ENCODE measurements at regions not wholly inside any gene's neighbourhood (a gene's known extent, or its start where the extent isn't known, plus 50 kb on each side); places are given as distances from the start of the nearest gene placed in this dataset.

GRCh38 chr6:106772270-106773142, 143.1 kb downstream of the QRSL1 start:
- no peak for DNase-seq

GRCh38 chr6:106771822-106772221, 142.4 kb downstream of the QRSL1 start:
- DNase-seq = no peak

GRCh38 chr6:106770663-106771062, 141.3 kb downstream of the QRSL1 start:
- no peak for DNase-seq

GRCh38 chr6:106770081-106770480, 140.7 kb downstream of the QRSL1 start:
- no peak for DNase-seq

- DNase-seq = no peak
These were observed 137.9 kb downstream of the QRSL1 start for GRCh38 chr6:106767271-106767670.

- DNase-seq = no peak
These were observed 136.8 kb downstream of the QRSL1 start for GRCh38 chr6:106766201-106766600.

GRCh38 chr6:106765496-106765895, 136.1 kb downstream of the QRSL1 start:
- DNase-seq = no peak

- DNase-seq = no peak
These were observed 135.1 kb downstream of the QRSL1 start for GRCh38 chr6:106764353-106764980.

- no peak for DNase-seq
These were observed 134.0 kb downstream of the QRSL1 start for GRCh38 chr6:106763361-106763760.

- no peak for DNase-seq
These were observed 131.8 kb downstream of the QRSL1 start for GRCh38 chr6:106761160-106761559.

- no peak for DNase-seq
These were observed 129.7 kb downstream of the QRSL1 start for GRCh38 chr6:106759112-106759511.

GRCh38 chr6:106757722-106758467, 128.5 kb downstream of the QRSL1 start:
- DNase-seq = no peak

- no peak for DNase-seq
These were observed 127.9 kb downstream of the QRSL1 start for GRCh38 chr6:106757267-106757666.

GRCh38 chr6:106754215-106754614, 124.8 kb downstream of the QRSL1 start:
- no peak for DNase-seq

- DNase-seq = no peak
These were observed 123.3 kb downstream of the QRSL1 start for GRCh38 chr6:106752641-106753040.

- no peak for DNase-seq
These were observed 122.3 kb downstream of the QRSL1 start for GRCh38 chr6:106751501-106752252.

- peak in 2 of 51 donors; percentile 5 to 16 for DNase-seq
These were observed 121.6 kb downstream of the QRSL1 start for GRCh38 chr6:106750946-106751345.

- no peak for DNase-seq
These were observed 121.0 kb downstream of the QRSL1 start for GRCh38 chr6:106750142-106750918.

GRCh38 chr6:106749609-106750008, 120.2 kb downstream of the QRSL1 start:
- DNase-seq = no peak

GRCh38 chr6:106748547-106749207, 119.3 kb downstream of the QRSL1 start:
- DNase-seq = no peak

All from hypothalamus (tissue), 51 donors.